Hepatocyte (in vitro differentiated cells): ENCODE measurements at regions not wholly inside any gene's neighbourhood (a gene's known extent, or its start where the extent isn't known, plus 50 kb on each side); places are given as distances from the start of the nearest gene placed in this dataset.

Experiments used
- DNase-seq: peaks from one replicate; pipeline ENCODE4 v3.0.0-alpha.2; 2016; ENCODE audit warnings: low spot score
- H2AFZ ChIP-seq: fragments of 200-600 bp; sonication (generic); 2 replicates; pipeline ENCODE4 v1.6.0; 2016; ENCODE audit warnings: antibody characterized with exemption, mild to moderate bottlenecking
- H3K27ac ChIP-seq: fragments of 200-600 bp; sonication (generic); 2 replicates; pipeline ENCODE4 v1.5.1; 2016; ENCODE audit warnings: mild to moderate bottlenecking
- H3K27me3 ChIP-seq: fragments of 200-600 bp; sonication (generic); 2 replicates; pipeline ENCODE4 v1.6.1; 2016
- H3K36me3 ChIP-seq: fragments of 200-600 bp; sonication (generic); replicated peaks from 2 replicates; pipeline ENCODE4 v1.5.1; 2016; ENCODE audit warnings: low read depth; ENCODE audit not compliant: insufficient read depth
- H3K4me1 ChIP-seq: fragments of 200-600 bp; sonication (generic); 2 replicates; pipeline ENCODE4 v1.5.1; 2016; ENCODE audit warnings: mild to moderate bottlenecking, moderate library complexity; ENCODE audit not compliant: insufficient read depth
- H3K4me2 ChIP-seq: fragments of 200-600 bp; sonication (generic); 2 replicates; pipeline ENCODE4 v1.6.0; 2016
- H3K4me3 ChIP-seq: fragments of 200-600 bp; sonication (generic); 2 replicates; pipeline ENCODE4 v1.5.1; 2016; ENCODE audit warnings: mild to moderate bottlenecking
- H3K79me2 ChIP-seq: fragments of 200-600 bp; sonication (generic); 2 replicates; pipeline ENCODE4 v1.6.0; 2017; ENCODE audit warnings: mild to moderate bottlenecking
- H3K9me2 ChIP-seq: fragments of 200-600 bp; sonication (generic); replicated peaks from 2 replicates; pipeline ENCODE4 v1.6.0; 2017; ENCODE audit warnings: mild to moderate bottlenecking; ENCODE audit not compliant: insufficient read depth
- H3K9me3 ChIP-seq: fragments of 200-600 bp; sonication (generic); 2 replicates; pipeline ENCODE4 v1.5.1; 2016; ENCODE audit warnings: low read depth, mild to moderate bottlenecking
- H4K20me1 ChIP-seq: fragments of 200-600 bp; sonication (generic); 2 replicates; pipeline ENCODE4 v1.6.0; 2016; ENCODE audit warnings: mild to moderate bottlenecking; ENCODE audit not compliant: insufficient read depth, poor library complexity, severe bottlenecking
- CTCF ChIP-seq: fragments of 200-600 bp; sonication (generic); IDR thresholded peaks from 2 replicates; pipeline ENCODE4 v1.5.1; 2016; ENCODE audit warnings: antibody characterized with exemption, mild to moderate bottlenecking; ENCODE audit not compliant: poor library complexity
- EZH2 ChIP-seq: fragments of 200-600 bp; sonication (generic); IDR thresholded peaks from 2 replicates; pipeline ENCODE4 v1.6.1; 2016; ENCODE audit warnings: antibody characterized with exemption, mild to moderate bottlenecking, borderline replicate concordance
- EZH2phosphoT487 ChIP-seq: fragments of 200-600 bp; sonication (generic); IDR thresholded peaks from one replicate; pipeline ENCODE4 v1.6.1; 2018; ENCODE audit warnings: antibody characterized with exemption, mild to moderate bottlenecking, low read depth, moderate library complexity; ENCODE audit not compliant: unreplicated experiment, severe bottlenecking
- WGBS: methylation state at CpG from one replicate; pipeline ENCODE4 v1.1.6; 2016; ENCODE audit warnings: low lambda C conversion rate; ENCODE audit errors: missing lambda C conversion rate; 5-methylcytosine and 5-hydroxymethylcytosine counted together

- Histone ChIP-seq H3K9me3 (no peaks in the 10 kb centered on the region), H4K20me1 (no peaks in the 10 kb centered on the region), H3K27ac (peak overlapping the region; percentile 85), H3K4me2 (peak overlapping the region; percentile 79), H3K4me3 (peak overlapping the region; percentile 78), H3K9me2 (no peaks in the 10 kb centered on the region), H3K36me3 (no peaks in the 10 kb centered on the region), H3K4me1 (no peaks in the 10 kb centered on the region), H3K79me2 (no peaks in the 10 kb centered on the region), H2AFZ (peak overlapping the region; percentile 82), H3K27me3 (peaks cover 9% of the 10 kb centered on the region)
- 2% methylated on average over 23 of the region's 24 CpGs for WGBS
- peak; percentile 94 for DNase-seq
- no peak for TF ChIP-seq EZH2
- no peak for TF ChIP-seq CTCF
- no peak for TF ChIP-seq EZH2phosphoT487
Observed at GRCh38 chr12:125983094-125983783, 918.0 kb downstream of the AACS start.

DNA sequence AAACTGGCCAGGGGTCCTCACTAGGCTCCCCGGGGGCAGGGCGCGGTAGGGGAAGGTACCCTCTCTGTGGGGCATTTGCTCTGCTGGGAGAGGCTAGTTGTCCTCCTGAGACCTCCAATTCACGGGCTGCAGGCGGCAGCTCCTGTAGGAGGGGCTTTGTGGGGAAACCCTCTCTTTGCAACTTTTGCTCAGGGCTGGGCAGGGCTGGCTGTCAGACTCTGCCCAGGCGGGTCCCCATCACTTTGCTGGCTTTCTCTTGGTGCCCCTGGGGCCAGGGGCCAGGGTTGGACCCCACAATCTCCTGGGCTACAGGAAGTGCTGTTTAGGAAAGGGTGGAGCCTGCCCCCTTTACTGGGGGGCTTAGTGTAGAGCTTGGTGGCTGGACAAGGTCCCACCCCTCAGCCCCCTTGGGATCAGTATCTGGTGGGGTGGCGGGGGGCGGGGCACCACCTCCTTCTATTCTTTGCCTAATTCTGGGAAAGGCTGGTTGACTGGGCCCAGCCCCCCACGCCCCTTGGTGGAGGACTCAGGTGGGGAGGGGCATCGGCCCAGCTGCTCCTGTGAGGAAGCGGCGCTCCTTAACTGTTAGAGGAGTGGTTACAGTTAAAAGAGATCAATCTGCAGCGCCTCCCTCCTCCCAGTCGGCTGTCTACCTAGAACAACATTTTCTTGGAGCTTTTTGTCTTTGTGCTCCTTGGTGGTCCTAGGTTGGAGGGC, 918.7 kb downstream of the AACS start:
- no peaks in the 10 kb centered on the region for H3K9me2 ChIP-seq
- peak overlapping the region; percentile 79 for H3K4me2 ChIP-seq
- no peaks in the 10 kb centered on the region for H3K4me1 ChIP-seq
- no peaks in the 10 kb centered on the region for H3K79me2 ChIP-seq
- H3K9me3 ChIP-seq: no peaks in the 10 kb centered on the region
- no peaks in the 10 kb centered on the region for H3K36me3 ChIP-seq
- WGBS: 0% methylated on average over 12 of the region's 14 CpGs
- peak; percentile 61 for DNase-seq
- TF ChIP-seq EZH2phosphoT487 (no peak), CTCF (no peak), EZH2 (no peak)
- H4K20me1 ChIP-seq: no peaks in the 10 kb centered on the region
- peaks cover 9% of the 10 kb centered on the region for H3K27me3 ChIP-seq
- peak overlapping the region; percentile 82 for H2AFZ ChIP-seq
- H3K27ac ChIP-seq: peak overlapping the region; percentile 85
- H3K4me3 ChIP-seq: peak overlapping the region; percentile 78

DNA sequence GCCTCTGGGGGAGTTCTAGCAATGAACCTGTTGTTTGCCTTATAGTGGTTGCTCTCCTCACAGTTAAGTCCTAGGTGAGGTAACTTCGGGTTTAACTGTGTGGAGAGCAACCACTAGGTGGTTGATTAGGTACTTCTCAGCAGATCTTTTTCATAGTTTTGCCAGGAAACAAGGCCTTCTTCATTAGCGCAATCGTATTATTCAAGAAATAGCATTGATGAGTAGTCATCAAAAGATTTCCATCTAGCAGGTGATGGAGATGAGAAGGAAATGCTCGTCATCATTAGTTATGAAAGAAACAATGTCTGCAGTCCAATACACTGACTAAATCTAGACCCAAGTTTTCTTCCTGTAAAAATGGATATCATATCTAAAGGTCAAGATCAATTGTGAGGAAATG, 923.3 kb downstream of the AACS start:
- no peaks in the 10 kb centered on the region for H3K9me2 ChIP-seq
- TF ChIP-seq EZH2 (no peak), CTCF (no peak), EZH2phosphoT487 (no peak)
- H3K4me2 ChIP-seq: no peak overlapping the region
- no peak for DNase-seq
- no peaks in the 10 kb centered on the region for H3K36me3 ChIP-seq
- H3K9me3 ChIP-seq: no peaks in the 10 kb centered on the region
- peaks cover 9% of the 10 kb centered on the region for H3K27me3 ChIP-seq
- H4K20me1 ChIP-seq: no peaks in the 10 kb centered on the region
- H3K27ac ChIP-seq: no peak overlapping the region
- H3K4me3 ChIP-seq: no peak overlapping the region
- WGBS: 90% methylated on average over 4 of the region's 4 CpGs
- H2AFZ ChIP-seq: no peak overlapping the region
- no peaks in the 10 kb centered on the region for H3K4me1 ChIP-seq
- H3K79me2 ChIP-seq: no peaks in the 10 kb centered on the region
